ENCODE measurements at regions not wholly inside any gene's neighbourhood (a gene's known extent, or its start where the extent isn't known, plus 50 kb on each side); places are given as distances from the start of the nearest gene placed in this dataset.
"Not testable (repeated sequence)": the region's sequence is repeated elsewhere in the genome, so short reads cannot be mapped to it uniquely, and the experiment has no call there.

DNA sequence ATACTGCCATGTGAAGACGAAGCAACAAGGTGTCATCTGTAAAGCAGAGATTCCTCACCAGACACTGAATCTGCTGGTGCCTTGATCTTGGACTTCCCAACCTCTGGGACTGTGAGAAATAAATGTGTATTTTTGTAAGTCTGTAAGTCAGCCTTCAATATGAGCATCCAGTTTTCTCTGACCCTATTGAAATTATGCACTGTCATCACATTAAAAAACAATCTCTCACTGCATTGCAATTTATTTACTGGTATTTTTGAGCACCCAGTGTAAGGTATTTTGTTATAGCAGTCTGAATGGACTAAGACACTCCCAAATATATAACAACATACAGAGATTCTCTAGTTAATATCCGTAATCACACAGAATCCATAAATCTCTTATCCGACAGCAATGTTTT, 77.5 kb upstream of the CDK6 start:
- FAIRE-seq = no peak

DNA sequence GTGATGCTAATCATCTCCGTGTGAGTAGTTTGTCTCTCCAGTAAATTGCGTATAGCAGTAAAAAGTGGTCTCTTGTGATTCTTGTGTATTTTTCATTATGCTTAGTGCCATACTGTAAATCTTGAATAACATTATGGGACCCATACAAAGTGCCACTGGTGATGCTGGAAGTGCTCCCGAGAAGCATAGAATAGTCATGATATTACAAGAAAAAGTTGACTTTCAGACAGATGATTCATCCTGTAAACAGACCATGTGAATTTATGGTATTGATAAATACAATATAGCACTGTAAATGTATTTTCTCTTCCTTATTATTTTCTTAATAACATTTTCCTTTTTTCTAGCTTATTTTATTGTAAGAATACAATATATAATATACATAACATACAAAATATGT, 74.6 kb upstream of the CDK6 start:
- no peak for FAIRE-seq

- FAIRE-seq = no peak
Measured at GRCh38 chr7:92909686-92910475, 73.5 kb upstream of the CDK6 start.

GRCh38 chr7:92904244-92905131, 68.1 kb upstream of the CDK6 start:
- no peak for FAIRE-seq

DNA sequence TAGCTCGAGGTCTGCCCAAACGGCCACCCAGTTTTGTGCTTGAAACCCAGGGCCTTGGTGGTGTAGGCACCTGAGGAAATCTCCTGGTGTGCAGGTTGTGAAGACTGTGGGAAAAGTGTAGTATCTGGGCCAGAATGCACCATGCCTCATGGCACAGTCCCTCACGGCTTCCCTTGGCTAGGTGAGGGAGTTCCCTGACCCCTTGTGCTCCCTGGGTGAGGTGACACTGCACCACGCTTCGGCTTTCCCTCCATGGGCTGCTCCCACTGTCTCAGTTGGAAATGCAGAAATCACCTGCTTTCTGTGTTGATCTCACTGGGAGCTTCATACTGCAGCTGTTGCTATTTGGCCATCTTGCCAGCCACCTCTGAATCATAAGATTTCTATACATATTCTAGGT, 62.4 kb upstream of the CDK6 start:
- FAIRE-seq = no peak

- not testable (repeated sequence) for FAIRE-seq
Measured at GRCh38 chr7:92894857-92895256, 58.5 kb upstream of the CDK6 start.

- FAIRE-seq = no peak
Measured at GRCh38 chr7:92889081-92889480, 52.7 kb upstream of the CDK6 start.

Measured in colon (tissue), 2 donors.